ENCODE measurements at regions not wholly inside any gene's neighbourhood (a gene's known extent, or its start where the extent isn't known, plus 50 kb on each side); places are given as distances from the start of the nearest gene placed in this dataset.

DNA sequence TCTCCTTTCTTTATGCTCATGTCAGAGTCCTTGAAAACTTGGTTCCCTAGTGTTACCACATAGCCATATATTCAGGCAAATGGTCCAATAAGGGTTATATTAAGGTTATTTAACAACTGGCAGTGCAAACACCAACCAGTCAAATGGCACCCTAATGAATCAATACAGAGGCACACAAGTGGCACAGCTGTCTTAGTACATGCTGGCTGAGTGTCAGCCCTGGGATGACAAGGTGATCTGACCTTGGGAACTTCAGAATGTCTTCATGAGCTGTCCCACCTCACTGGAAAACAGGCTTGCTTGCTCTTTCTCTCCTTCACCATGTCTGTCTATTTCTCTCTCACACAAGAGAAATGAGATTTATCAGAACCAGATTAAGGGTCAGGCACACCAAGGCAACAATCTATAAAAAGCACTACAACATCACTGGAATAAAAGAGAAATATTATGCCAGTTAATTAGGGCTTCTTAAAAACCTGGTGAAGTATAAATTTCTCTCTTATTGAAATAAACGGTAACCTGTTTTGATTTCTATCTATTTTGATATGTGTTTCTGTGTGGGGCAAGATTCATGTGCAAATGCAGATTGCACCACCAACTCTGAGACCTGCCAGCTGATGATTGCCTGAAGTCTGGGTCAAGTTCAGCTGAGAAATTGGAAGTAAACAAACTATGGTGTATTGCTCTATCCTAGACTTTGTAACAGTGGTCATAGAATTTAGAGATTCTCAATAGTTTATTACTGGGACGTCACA is 140.7 kb downstream of the SREK1 start:
- no peak overlapping the region for H3K27ac ChIP-seq (ENCODE audit: extremely low read length, insufficient read depth, low read length)
- POLR2A ChIA-PET = no interaction called here
- intact Hi-C loops (cut with micrococcal nuclease; ENCODE audit: unreplicated experiment) = no loop called here

More for the DNA sequence above, 140.7 kb downstream of the SREK1 start:
- no TSS peak for BruUV-seq (replicated peaks)
- Histone ChIP-seq H3K9me3 (ENCODE audit: low read length) (no peaks in the 10 kb centered on the region), H3K27me3 (ENCODE audit: control insufficient read depth in 1 of 2, insufficient read depth in 2 of 2, low read length in 2 of 2) (no peaks in the 10 kb centered on the region), H3K36me3 (replicated peaks in 1 of 2; ENCODE audit: control insufficient read depth in 1 of 2, insufficient read depth in 2 of 2, low read length in 2 of 2) (no peaks in the 10 kb centered on the region), H3K4me1 (ENCODE audit: insufficient read depth, low read length) (no peaks in the 10 kb centered on the region), H3K4me3 (replicated peaks in 1 of 3; ENCODE audit: insufficient read depth in 1 of 3, low read depth in 2 of 3, low read length in 3 of 3) (no peak overlapping the region), H3K4me2 (ENCODE audit: low read depth, low read length) (no peak overlapping the region), H4K20me1 (ENCODE audit: insufficient read depth, low read length) (no peaks in the 10 kb centered on the region), H2AFZ (ENCODE audit: low read length) (no peak overlapping the region), H3K9ac (ENCODE audit: insufficient read depth, low read depth, low read length) (no peak overlapping the region), H3K79me2 (ENCODE audit: insufficient read depth, low read length) (no peaks in the 10 kb centered on the region)
- no peak for FAIRE-seq
- TF ChIP-seq ZNF138 (CRISPR knock-in tag; IDR thresholded peaks at IDR 0.05; ENCODE audit: low read depth) = no peak
- TF ChIP-seq GZF1 (CRISPR knock-in tag; IDR thresholded peaks at IDR 0.05) = no peak
- TF ChIP-seq ZNF782 (CRISPR knock-in tag; IDR thresholded peaks at IDR 0.05; ENCODE audit: borderline replicate concordance) = no peak
- no peak for TF ChIP-seq ZNF501 (CRISPR knock-in tag; IDR thresholded peaks at IDR 0.05)
- TF ChIP-seq, protein P1, sequence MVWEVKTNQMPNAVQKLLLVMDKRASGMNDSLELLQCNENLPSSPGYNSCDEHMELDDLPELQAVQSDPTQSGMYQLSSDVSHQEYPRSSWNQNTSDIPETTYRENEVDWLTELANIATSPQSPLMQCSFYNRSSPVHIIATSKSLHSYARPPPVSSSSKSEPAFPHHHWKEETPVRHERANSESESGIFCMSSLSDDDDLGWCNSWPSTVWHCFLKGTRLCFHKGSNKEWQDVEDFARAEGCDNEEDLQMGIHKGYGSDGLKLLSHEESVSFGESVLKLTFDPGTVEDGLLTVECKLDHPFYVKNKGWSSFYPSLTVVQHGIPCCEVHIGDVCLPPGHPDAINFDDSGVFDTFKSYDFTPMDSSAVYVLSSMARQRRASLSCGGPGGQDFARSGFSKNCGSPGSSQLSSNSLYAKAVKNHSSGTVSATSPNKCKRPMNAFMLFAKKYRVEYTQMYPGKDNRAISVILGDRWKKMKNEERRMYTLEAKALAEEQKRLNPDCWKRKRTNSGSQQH (CRISPR knock-in tag; IDR thresholded peaks at IDR 0.05; ENCODE audit: low read depth) = no peak
- TF ChIP-seq, protein P2, sequence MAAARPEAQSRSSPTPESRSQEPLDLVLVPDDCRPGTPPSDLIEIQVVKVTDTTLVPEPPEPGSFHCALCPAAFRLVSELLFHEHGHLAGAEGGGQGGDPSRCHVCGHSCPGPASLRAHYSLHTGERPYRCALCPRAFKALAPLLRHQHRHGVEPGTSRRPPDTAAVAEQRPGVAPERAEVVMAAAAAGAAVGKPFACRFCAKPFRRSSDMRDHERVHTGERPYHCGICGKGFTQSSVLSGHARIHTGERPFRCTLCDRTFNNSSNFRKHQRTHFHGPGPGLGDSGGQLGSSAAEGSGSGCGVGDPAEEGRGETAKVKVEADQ (CRISPR knock-in tag; IDR thresholded peaks at IDR 0.05; ENCODE audit: borderline replicate concordance) = no peak
- TF ChIP-seq HES4 (CRISPR knock-in tag; IDR thresholded peaks at IDR 0.05; ENCODE audit: borderline replicate concordance) = no peak
- TF ChIP-seq NFYC (CRISPR knock-in tag; IDR thresholded peaks at IDR 0.05) = no peak
- no peak for TF ChIP-seq ZNF597 (CRISPR knock-in tag; IDR thresholded peaks at IDR 0.05)
- no peak for TF ChIP-seq ZNF484 (CRISPR knock-in tag; IDR thresholded peaks at IDR 0.05; ENCODE audit: borderline replicate concordance, low read depth)
- no peak for TF ChIP-seq ZNF431 (CRISPR knock-in tag; IDR thresholded peaks at IDR 0.05; ENCODE audit: borderline replicate concordance, low read depth)
- TF ChIP-seq CENPBD1 (CRISPR knock-in tag; IDR thresholded peaks at IDR 0.05; ENCODE audit: borderline replicate concordance, low read depth) = no peak
- no peak for TF ChIP-seq ZKSCAN1 (IDR thresholded peaks at IDR 0.05; ENCODE audit: low read length)
- no peak for TF ChIP-seq AGO1 (IDR thresholded peaks at IDR 0.05; ENCODE audit: low read depth, low read length, poor library complexity, severe bottlenecking)
- no peak for TF ChIP-seq PATZ1 (CRISPR knock-in tag; IDR thresholded peaks at IDR 0.05)
- TF ChIP-seq KAT7 (CRISPR knock-in tag; IDR thresholded peaks at IDR 0.05; ENCODE audit: borderline replicate concordance) = no peak
- TF ChIP-seq HHEX (CRISPR knock-in tag; IDR thresholded peaks at IDR 0.05) = no peak
- no peak for TF ChIP-seq SMARCC2 (IDR thresholded peaks at IDR 0.05)
- no peak for DNase-seq (ENCODE audit: low spot score)
- WGBS (ENCODE audit: low lambda C conversion rate) = 10% methylated on average over 2 of the region's 2 CpGs
- in situ Hi-C loops (cut with HindIII; ENCODE audit: extremely low pct_ligation_motif_present, low pct_unique_long_range_greater_than_20kb) = no loop called here
- CTCF ChIA-PET (ENCODE audit: low intra/inter-chr PET ratio, low total read pairs) = no interaction called here
- no peak for ATAC-seq
